Keratinocyte (primary cell): ENCODE measurements at regions not wholly inside any gene's neighbourhood (a gene's known extent, or its start where the extent isn't known, plus 50 kb on each side); places are given as distances from the start of the nearest gene placed in this dataset.
"Not testable (repeated sequence)": the region's sequence is repeated elsewhere in the genome, so short reads cannot be mapped to it uniquely, and the experiment has no call there.

Source experiments
- DNase-seq: peaks from one replicate; pipeline ENCODE4 v3.0.0-alpha.2; 2011; ENCODE audit warnings: low read depth, missing footprints, low spot score
- FAIRE-seq: peaks from 2 replicates; lab custom pipeline; 2011; peaks lifted over from hg19 to GRCh38; lab: Jason Lieb, UNC
- H2AFZ ChIP-seq: 2 replicates; pipeline ENCODE4 v1.6.0; 2012; ENCODE audit warnings: low read length, control low read depth, inconsistent platforms; ENCODE audit not compliant: control insufficient read depth
- H3K27ac ChIP-seq: 2 replicates; pipeline ENCODE4 v1.5.1; 2011; ENCODE audit warnings: low read length; ENCODE audit not compliant: control insufficient read depth, insufficient read depth
- H3K27me3 ChIP-seq: 3 replicates; pipeline ENCODE4 v1.6.0; 2011; ENCODE audit warnings: low read length; ENCODE audit not compliant: control insufficient read depth, insufficient read depth; ENCODE audit errors: extremely low read depth
- H3K36me3 ChIP-seq, 2 experiments: 2 replicates in 1 of 2; 3 replicates in 1 of 2; pipeline ENCODE4 v1.5.1; 2011; ENCODE audit warnings: low read length in 2 of 2, mild to moderate bottlenecking in 1 of 2; ENCODE audit not compliant: control insufficient read depth in 2 of 2, insufficient read depth in 2 of 2; ENCODE audit errors: extremely low read depth in 1 of 2
- H3K4me1 ChIP-seq: 3 replicates; pipeline ENCODE4 v1.5.1; 2011; ENCODE audit warnings: low read length; ENCODE audit not compliant: control insufficient read depth, insufficient read depth; ENCODE audit errors: extremely low read depth
- H3K4me2 ChIP-seq: 3 replicates; pipeline ENCODE4 v1.6.0; 2011; ENCODE audit warnings: low read depth, low read length; ENCODE audit not compliant: control insufficient read depth, insufficient read depth; ENCODE audit errors: extremely low read depth
- H3K4me3 ChIP-seq, 3 experiments: fragments of 200-600 bp in 1 of 3; sonication (generic) in 1 of 3; 2 replicates in 2 of 3; 3 replicates in 1 of 3; pipeline ENCODE4 v1.5.1; 2011 to 2016; ENCODE audit warnings: low read length in 3 of 3, mild to moderate bottlenecking in 3 of 3, control low read depth in 2 of 3, inconsistent platforms in 1 of 3, low read depth in 1 of 3, mixed read lengths in 1 of 3, mixed run types in 1 of 3, moderate library complexity in 1 of 3; ENCODE audit not compliant: control insufficient read depth in 2 of 3, insufficient read depth in 2 of 3; ENCODE audit errors: extremely low read depth in 1 of 3
- H3K79me2 ChIP-seq: 2 replicates; pipeline ENCODE4 v1.6.0; 2012; ENCODE audit warnings: low read length; ENCODE audit not compliant: control insufficient read depth, insufficient read depth
- H3K9ac ChIP-seq: 3 replicates; pipeline ENCODE4 v1.6.0; 2011; ENCODE audit warnings: low read length; ENCODE audit not compliant: control insufficient read depth, insufficient read depth; ENCODE audit errors: extremely low read depth
- H3K9me1 ChIP-seq: 3 replicates; pipeline ENCODE4 v1.6.0; 2011; ENCODE audit warnings: low read length; ENCODE audit not compliant: control insufficient read depth, insufficient read depth; ENCODE audit errors: extremely low read depth
- H3K9me3 ChIP-seq: 2 replicates; pipeline ENCODE4 v1.5.1; 2012; ENCODE audit warnings: low read depth, low read length; ENCODE audit not compliant: control insufficient read depth
- H4K20me1 ChIP-seq: 3 replicates; pipeline ENCODE4 v1.6.0; 2011; ENCODE audit warnings: low read length; ENCODE audit not compliant: control insufficient read depth, insufficient read depth; ENCODE audit errors: extremely low read depth
- EZH2 ChIP-seq: IDR thresholded peaks from one replicate; pipeline ENCODE4 v1.6.1; 2012; ENCODE audit warnings: inconsistent platforms, mild to moderate bottlenecking, low read length, moderate library complexity
- dilution Hi-C: fragments of 300-500 bp; cut with MboI; formaldehyde crosslinking; loops from one replicate; pipeline ENCODE4 v1.7.0; 2020; ENCODE audit warnings: low sequenced_read_pairs; ENCODE audit not compliant: extremely low pct_ligation_motif_present
- TF ChIP-seq, protein P1 (sequence below), 3 experiments: IDR thresholded peaks in 1 of 3; conservative IDR thresholded peaks in 1 of 3; optimal IDR thresholded peaks in 1 of 3; 2 replicates in 2 of 3; 3 replicates in 1 of 3; pipeline versions ENCODE3 to v1.5.1; 2011; ENCODE audit warnings: low read length in 3 of 3, mild to moderate bottlenecking in 3 of 3, moderate library complexity in 2 of 3, control low read depth in 1 of 3, inconsistent platforms in 1 of 3; ENCODE audit not compliant: insufficient read depth in 2 of 3; ENCODE audit errors: extremely low read depth in 1 of 3

DNA sequence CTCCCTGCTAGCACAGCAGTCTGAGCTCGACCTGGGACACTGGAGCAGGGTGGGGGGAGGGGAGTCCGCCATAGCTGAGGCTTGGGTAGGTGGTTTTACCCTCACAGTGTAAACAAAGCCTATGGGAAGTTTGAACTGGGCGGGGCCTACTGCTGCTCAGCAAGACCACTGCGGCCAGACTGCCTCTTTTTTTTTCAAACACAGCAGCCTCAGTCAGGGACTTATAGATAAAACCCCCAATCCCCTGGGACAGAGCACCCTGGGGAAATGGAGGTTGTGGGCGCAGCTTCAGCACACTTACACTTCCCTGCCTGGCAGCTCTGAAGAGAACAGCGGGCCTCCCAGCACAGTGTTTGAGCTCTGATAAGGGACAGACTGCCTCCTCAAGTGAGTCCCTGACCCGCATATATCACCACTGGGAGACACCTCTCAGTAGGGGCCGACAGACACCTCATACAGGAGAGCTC lies 151.1 kb upstream of the APC start:
- H3K27ac ChIP-seq, result no peak overlapping the region
- dilution Hi-C loops, result no loop called here
- no peak overlapping the region for H2AFZ ChIP-seq
- TF ChIP-seq, protein P1, sequence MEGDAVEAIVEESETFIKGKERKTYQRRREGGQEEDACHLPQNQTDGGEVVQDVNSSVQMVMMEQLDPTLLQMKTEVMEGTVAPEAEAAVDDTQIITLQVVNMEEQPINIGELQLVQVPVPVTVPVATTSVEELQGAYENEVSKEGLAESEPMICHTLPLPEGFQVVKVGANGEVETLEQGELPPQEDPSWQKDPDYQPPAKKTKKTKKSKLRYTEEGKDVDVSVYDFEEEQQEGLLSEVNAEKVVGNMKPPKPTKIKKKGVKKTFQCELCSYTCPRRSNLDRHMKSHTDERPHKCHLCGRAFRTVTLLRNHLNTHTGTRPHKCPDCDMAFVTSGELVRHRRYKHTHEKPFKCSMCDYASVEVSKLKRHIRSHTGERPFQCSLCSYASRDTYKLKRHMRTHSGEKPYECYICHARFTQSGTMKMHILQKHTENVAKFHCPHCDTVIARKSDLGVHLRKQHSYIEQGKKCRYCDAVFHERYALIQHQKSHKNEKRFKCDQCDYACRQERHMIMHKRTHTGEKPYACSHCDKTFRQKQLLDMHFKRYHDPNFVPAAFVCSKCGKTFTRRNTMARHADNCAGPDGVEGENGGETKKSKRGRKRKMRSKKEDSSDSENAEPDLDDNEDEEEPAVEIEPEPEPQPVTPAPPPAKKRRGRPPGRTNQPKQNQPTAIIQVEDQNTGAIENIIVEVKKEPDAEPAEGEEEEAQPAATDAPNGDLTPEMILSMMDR (optimal IDR thresholded peaks at IDR 0.05 in 1 of 3, IDR thresholded peaks at IDR 0.05 in 1 of 3, conservative IDR thresholded peaks at IDR 0.05 in 1 of 3; ENCODE audit: extremely low read depth in 1 of 3, insufficient read depth in 2 of 3, low read length in 3 of 3), result no peak
- no peak for TF ChIP-seq EZH2
- H3K4me2 ChIP-seq, result no peak overlapping the region
- H3K9ac ChIP-seq, result no peak overlapping the region
- H4K20me1 ChIP-seq, result no peaks in the 10 kb centered on the region
- no peaks in the 10 kb centered on the region for H3K36me3 ChIP-seq
- DNase-seq, result no peak
- no peaks in the 10 kb centered on the region for H3K4me1 ChIP-seq
- H3K4me3 ChIP-seq, result no peak overlapping the region
- H3K9me1 ChIP-seq, result no peaks in the 10 kb centered on the region
- H3K27me3 ChIP-seq, result peaks cover 4% of the 10 kb centered on the region
- H3K9me3 ChIP-seq, result no peaks in the 10 kb centered on the region
- FAIRE-seq, result no peak
- no peaks in the 10 kb centered on the region for H3K79me2 ChIP-seq

DNA sequence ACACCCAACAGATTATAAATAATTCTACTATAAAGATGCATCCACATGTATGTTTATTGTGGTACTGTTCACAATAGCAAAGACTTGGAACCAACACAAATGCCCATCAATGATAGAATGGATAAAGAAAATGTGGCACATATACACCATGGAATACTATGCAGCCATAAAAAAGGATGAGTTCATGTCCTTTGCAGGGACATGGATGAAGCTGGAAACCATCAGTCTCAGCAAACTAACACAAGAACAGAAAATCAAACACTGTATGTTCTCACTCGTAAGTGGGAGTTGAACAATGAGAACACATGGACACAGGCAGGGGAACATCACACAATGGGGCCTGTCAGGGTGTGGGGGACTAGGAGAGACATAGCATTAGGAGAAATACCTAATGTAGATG lies 146.8 kb upstream of the APC start:
- DNase-seq, H3K4me1 ChIP-seq, H3K9ac ChIP-seq, FAIRE-seq, H3K79me2 ChIP-seq, H4K20me1 ChIP-seq, dilution Hi-C loops, H3K4me2 ChIP-seq, H3K9me1 ChIP-seq, H3K4me3 ChIP-seq, H2AFZ ChIP-seq, H3K9me3 ChIP-seq, H3K36me3 ChIP-seq, H3K27ac ChIP-seq: not testable (repeated sequence)
- peaks cover 11% of the 10 kb centered on the region for H3K27me3 ChIP-seq

DNA sequence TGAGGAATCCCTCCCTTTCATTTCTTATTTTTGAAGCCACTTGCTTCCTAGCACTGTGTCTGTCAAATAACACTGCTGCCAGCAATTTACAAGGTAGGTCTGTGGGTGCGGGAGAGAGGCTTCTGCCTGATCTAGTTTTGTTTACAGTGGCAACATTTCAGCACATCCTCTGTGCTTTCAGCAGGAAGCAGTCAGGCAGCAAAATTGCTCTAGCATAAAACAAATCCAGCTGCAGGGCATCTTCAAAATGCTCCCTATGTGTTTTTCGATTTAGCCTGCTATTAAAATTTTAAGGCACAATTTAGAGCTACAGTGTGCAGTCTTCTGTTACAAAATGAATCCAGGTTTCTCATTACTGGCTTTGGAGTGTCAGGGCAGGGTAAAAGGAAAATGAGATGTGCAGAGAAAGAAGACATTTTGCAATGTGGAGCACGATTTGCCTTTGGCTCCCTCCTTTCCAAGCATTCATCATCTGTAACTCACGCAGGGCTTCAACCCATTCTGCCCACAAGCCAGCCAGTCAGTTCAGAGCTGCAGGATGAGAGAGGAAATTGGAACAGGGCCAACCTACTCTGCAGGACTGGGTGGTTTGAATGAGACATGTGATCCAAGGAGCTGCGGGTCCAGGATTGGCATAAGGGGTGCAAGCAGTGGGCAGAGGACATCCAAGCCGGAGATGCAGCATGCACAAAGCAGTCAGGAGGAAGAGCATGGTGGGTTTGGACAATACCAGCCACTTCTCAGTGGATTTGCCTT lies 143.4 kb upstream of the APC start:
- DNase-seq, result no peak
- dilution Hi-C loops, result no loop called here
- H2AFZ ChIP-seq, result no peak overlapping the region

More for the DNA sequence above, 143.4 kb upstream of the APC start:
- no peak overlapping the region for H3K9ac ChIP-seq
- no peak for TF ChIP-seq EZH2
- TF ChIP-seq, protein P1 (optimal IDR thresholded peaks at IDR 0.05 in 1 of 3, IDR thresholded peaks at IDR 0.05 in 1 of 3, conservative IDR thresholded peaks at IDR 0.05 in 1 of 3; ENCODE audit: extremely low read depth in 1 of 3, insufficient read depth in 2 of 3, low read length in 3 of 3), result no peak
- no peak overlapping the region for H3K4me2 ChIP-seq
- no peaks in the 10 kb centered on the region for H3K4me1 ChIP-seq
- H3K9me1 ChIP-seq, result no peaks in the 10 kb centered on the region
- no peaks in the 10 kb centered on the region for H3K9me3 ChIP-seq
- H3K4me3 ChIP-seq, result no peak overlapping the region
- no peak for FAIRE-seq
- no peaks in the 10 kb centered on the region for H3K36me3 ChIP-seq
- H3K27me3 ChIP-seq, result peaks cover 12% of the 10 kb centered on the region
- H4K20me1 ChIP-seq, result no peaks in the 10 kb centered on the region
- no peak overlapping the region for H3K27ac ChIP-seq
- no peaks in the 10 kb centered on the region for H3K79me2 ChIP-seq
